ENCODE measurements at regions not wholly inside any gene's neighbourhood (a gene's known extent, or its start where the extent isn't known, plus 50 kb on each side); places are given as distances from the start of the nearest gene placed in this dataset.

- TF ChIP-seq CTCF (IDR thresholded peaks at IDR 0.05), result no peak
- no peak for DNase-seq
- peaks cover 0 to 8% (median 0%) of the 10 kb centered on the region in 4 donors for H3K4me1 ChIP-seq
- no peaks in the 10 kb centered on the region for H3K9me3 ChIP-seq
- H3K27ac ChIP-seq, result no peak overlapping the region
- intact Hi-C loops (cut with DNase I; ENCODE audit: low total_unique reads), result no loop called here
- no peak overlapping the region for H3K4me3 ChIP-seq
- no peaks in the 10 kb centered on the region for H3K36me3 ChIP-seq
- no peaks in the 10 kb centered on the region for H3K27me3 ChIP-seq
Measured at GRCh38 chr7:25704413-25704812, 447.6 kb upstream of the NFE2L3 start.

- no peaks in the 10 kb centered on the region for H3K27me3 ChIP-seq
- intact Hi-C loops (cut with DNase I; ENCODE audit: low total_unique reads), result no loop called here
- peaks cover 0 to 22% (median 3%) of the 10 kb centered on the region in 4 donors for H3K4me1 ChIP-seq
- no peak overlapping the region for H3K27ac ChIP-seq
- no peaks in the 10 kb centered on the region for H3K9me3 ChIP-seq
- no peak overlapping the region for H3K4me3 ChIP-seq
- no peaks in the 10 kb centered on the region for H3K36me3 ChIP-seq
- TF ChIP-seq CTCF (IDR thresholded peaks at IDR 0.05), result no peak
- DNase-seq, result no peak
Measured at GRCh38 chr7:25706764-25707163, 445.2 kb upstream of the NFE2L3 start.

GRCh38 chr7:25707768-25708620 is 444.0 kb upstream of the NFE2L3 start:
- no peak for DNase-seq
- Histone ChIP-seq H3K27me3 (no peaks in the 10 kb centered on the region), H3K4me1 (peaks cover 0 to 35% (median 8%) of the 10 kb centered on the region in 4 donors), H3K36me3 (no peaks in the 10 kb centered on the region), H3K4me3 (no peak overlapping the region), H3K27ac (no peak overlapping the region), H3K9me3 (no peaks in the 10 kb centered on the region)
- intact Hi-C loops (cut with DNase I; ENCODE audit: low total_unique reads), result no loop called here
- no peak for TF ChIP-seq CTCF (IDR thresholded peaks at IDR 0.05)

- Histone ChIP-seq H3K36me3 (no peaks in the 10 kb centered on the region), H3K9me3 (no peaks in the 10 kb centered on the region), H3K4me1 (peaks cover 0 to 62% (median 14%) of the 10 kb centered on the region in 4 donors), H3K4me3 (no peak overlapping the region), H3K27me3 (no peaks in the 10 kb centered on the region), H3K27ac (no peak overlapping the region)
- intact Hi-C loops (cut with DNase I; ENCODE audit: low total_unique reads), result no loop called here
- TF ChIP-seq CTCF (IDR thresholded peaks at IDR 0.05), result no peak
- DNase-seq, result no peak
Measured at GRCh38 chr7:25710959-25711358, 441.0 kb upstream of the NFE2L3 start.

- no peaks in the 10 kb centered on the region for H3K36me3 ChIP-seq
- no peaks in the 10 kb centered on the region for H3K9me3 ChIP-seq
- intact Hi-C loops (cut with DNase I; ENCODE audit: low total_unique reads), result no loop called here
- no peaks in the 10 kb centered on the region for H3K27me3 ChIP-seq
- H3K27ac ChIP-seq, result peak overlapping the region; percentile 24 to 50
- no peak for TF ChIP-seq CTCF (IDR thresholded peaks at IDR 0.05)
- H3K4me1 ChIP-seq, result peaks cover 0 to 70% (median 16%) of the 10 kb centered on the region in 4 donors
- H3K4me3 ChIP-seq, result no peak overlapping the region
- DNase-seq, result no peak
Measured at GRCh38 chr7:25711940-25712339, 440.1 kb upstream of the NFE2L3 start.
